ENCODE measurements at regions not wholly inside any gene's neighbourhood (a gene's known extent, or its start where the extent isn't known, plus 50 kb on each side); places are given as distances from the start of the nearest gene placed in this dataset.

DNA sequence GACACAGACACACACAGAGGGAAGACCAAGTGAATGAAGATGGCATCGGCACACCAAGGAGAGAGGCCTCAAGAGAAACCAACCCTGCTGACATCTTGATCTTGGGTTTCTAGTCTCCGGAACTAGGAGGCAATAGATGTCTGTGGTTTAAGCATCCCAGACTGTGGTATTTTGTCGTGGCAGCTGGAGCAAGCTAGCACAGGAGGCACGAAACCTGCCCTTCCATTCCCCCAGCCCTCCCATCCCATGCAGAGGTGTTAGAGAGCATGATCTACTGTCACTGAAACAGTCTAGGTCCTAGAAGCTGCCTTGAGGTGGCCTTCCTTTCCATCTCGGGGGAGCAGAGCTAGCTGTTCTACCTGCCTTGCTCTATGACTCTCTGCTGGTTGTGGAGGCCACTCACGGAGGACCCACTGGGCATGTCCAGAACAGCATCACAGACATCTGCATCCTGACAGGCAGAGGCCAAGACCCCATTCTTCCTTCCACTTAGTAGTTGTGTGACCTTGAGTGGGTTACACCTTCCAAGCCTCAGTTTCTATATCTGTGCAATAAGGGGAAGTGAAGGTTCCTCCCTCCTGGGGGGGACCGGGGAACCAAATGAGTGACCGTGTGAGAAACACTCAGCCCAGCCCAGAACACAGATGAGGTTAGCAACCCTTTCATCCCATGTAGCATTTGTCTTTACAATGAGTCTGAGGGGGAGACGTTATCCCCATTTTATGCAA is 134.3 kb upstream of the BOD1 start:
- TF ChIP-seq, protein P1, sequence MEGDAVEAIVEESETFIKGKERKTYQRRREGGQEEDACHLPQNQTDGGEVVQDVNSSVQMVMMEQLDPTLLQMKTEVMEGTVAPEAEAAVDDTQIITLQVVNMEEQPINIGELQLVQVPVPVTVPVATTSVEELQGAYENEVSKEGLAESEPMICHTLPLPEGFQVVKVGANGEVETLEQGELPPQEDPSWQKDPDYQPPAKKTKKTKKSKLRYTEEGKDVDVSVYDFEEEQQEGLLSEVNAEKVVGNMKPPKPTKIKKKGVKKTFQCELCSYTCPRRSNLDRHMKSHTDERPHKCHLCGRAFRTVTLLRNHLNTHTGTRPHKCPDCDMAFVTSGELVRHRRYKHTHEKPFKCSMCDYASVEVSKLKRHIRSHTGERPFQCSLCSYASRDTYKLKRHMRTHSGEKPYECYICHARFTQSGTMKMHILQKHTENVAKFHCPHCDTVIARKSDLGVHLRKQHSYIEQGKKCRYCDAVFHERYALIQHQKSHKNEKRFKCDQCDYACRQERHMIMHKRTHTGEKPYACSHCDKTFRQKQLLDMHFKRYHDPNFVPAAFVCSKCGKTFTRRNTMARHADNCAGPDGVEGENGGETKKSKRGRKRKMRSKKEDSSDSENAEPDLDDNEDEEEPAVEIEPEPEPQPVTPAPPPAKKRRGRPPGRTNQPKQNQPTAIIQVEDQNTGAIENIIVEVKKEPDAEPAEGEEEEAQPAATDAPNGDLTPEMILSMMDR (conservative IDR thresholded peaks at IDR 0.05) = no peak
- no peak for TF ChIP-seq ZFX (IDR thresholded peaks at IDR 0.05)

All from C4-2B (cell line).